K562 (cell line): ENCODE measurements at regions not wholly inside any gene's neighbourhood (a gene's known extent, or its start where the extent isn't known, plus 50 kb on each side); places are given as distances from the start of the nearest gene placed in this dataset.

Source experiments
- ATAC-seq: fragments of 200-7000 bp; cut with Tn5 transposase; 3 replicates; pipeline ENCODE4 v1.9.1; 2020; ENCODE audit warnings: moderate library complexity
- BruUV-seq: library from RNA; stranded (reverse); fragments of 400-500 nt; replicated peaks from 2 replicates; lab custom pipeline; 2021; lab: Mats Ljungman, UMichigan
- CTCF ChIA-PET: fragments of 300-600 bp; formaldehyde crosslinking; extraction: SDS; loops from one replicate; lab custom pipeline; 2021; ENCODE audit warnings: low intra/inter-chr PET ratio; lab: Yijun Ruan, JAX
- POLR2A ChIA-PET: fragments of 300-600, 350-650 bp; sonication (Branson Sonifier 250); formaldehyde crosslinking; extraction: SDS; loops from one replicate; lab custom pipeline; 2021; ENCODE audit warnings: antibody characterized with exemption, inconsistent platforms; lab: Yijun Ruan, JAX
- DNase-seq, 4 experiments: peaks; one replicate each; pipeline versions ENCODE4 v3.0.0 to v3.0.0-alpha.2; 2011 to 2018; ENCODE audit warnings: low spot score in 3 of 4, mixed read lengths in 3 of 4; ENCODE audit errors: extremely low read depth in 1 of 4
- FAIRE-seq: peaks from 2 replicates; lab custom pipeline; 2011; peaks lifted over from hg19 to GRCh38; lab: Jason Lieb, UNC
- H2AFZ ChIP-seq: 2 replicates; pipeline ENCODE4 v1.6.0; 2011; ENCODE audit warnings: low read depth, low read length, control low read depth, inconsistent platforms
- H3K27ac ChIP-seq: fragments of 200-600 bp; 3 replicates; pipeline ENCODE4 v1.8.0; 2011; ENCODE audit warnings: low read depth, mild to moderate bottlenecking, control low read depth, inconsistent platforms, low read length, moderate library complexity, mixed read lengths; ENCODE audit errors: extremely low read depth
- H3K27me3 ChIP-seq, 2 experiments: fragments of 300-600 bp in 1 of 2; 2 replicates in 1 of 2; 3 replicates in 1 of 2; pipeline versions ENCODE4 v1.6.0 to v1.8.0; 2011; ENCODE audit warnings: inconsistent platforms in 2 of 2, low read length in 2 of 2, mild to moderate bottlenecking in 1 of 2, mixed read lengths in 1 of 2, moderate library complexity in 1 of 2; ENCODE audit not compliant: control insufficient read depth in 2 of 2, insufficient read depth in 2 of 2
- H3K36me3 ChIP-seq: fragments of 300-600 bp; 3 replicates; pipeline ENCODE4 v1.8.0; 2011; ENCODE audit warnings: mild to moderate bottlenecking, low read length, inconsistent platforms; ENCODE audit not compliant: control insufficient read depth, insufficient read depth
- H3K4me1 ChIP-seq, 2 experiments: fragments of 200-600 bp in 1 of 2; replicated peaks in 1 of 2; 2 replicates in 1 of 2; 3 replicates in 1 of 2; pipeline versions ENCODE4 v1.5.1 to v1.8.0; 2011; ENCODE audit warnings: inconsistent platforms in 2 of 2, low read length in 2 of 2, mild to moderate bottlenecking in 1 of 2, mixed read lengths in 1 of 2, moderate library complexity in 1 of 2; ENCODE audit not compliant: control insufficient read depth in 2 of 2, insufficient read depth in 2 of 2
- H3K4me2 ChIP-seq: 2 replicates; pipeline ENCODE4 v1.6.1; 2011; ENCODE audit warnings: low read length, control low read depth, inconsistent platforms, mixed read lengths; ENCODE audit not compliant: insufficient read depth
- H3K4me3 ChIP-seq: fragments of 200-600 bp; sonication (generic), shearing (Covaris generic); 2 replicates; pipeline ENCODE4 v1.5.1; 2016; ENCODE audit warnings: control low read depth, inconsistent platforms
- H3K79me2 ChIP-seq: fragments of 200-600 bp; 3 replicates; pipeline ENCODE4 v1.8.0; 2011; ENCODE audit warnings: low read length, inconsistent platforms; ENCODE audit not compliant: control insufficient read depth, insufficient read depth
- H3K9ac ChIP-seq, 2 experiments: 2 replicates each; pipeline versions ENCODE4 v1.6.0 to v1.6.1; 2011; ENCODE audit warnings: low read depth in 2 of 2, low read length in 2 of 2, control low read depth in 1 of 2, inconsistent platforms in 1 of 2, mild to moderate bottlenecking in 1 of 2, mixed read lengths in 1 of 2; ENCODE audit not compliant: insufficient read depth in 1 of 2
- H3K9me1 ChIP-seq: one replicate; pipeline ENCODE4 v1.6.0; 2011; ENCODE audit warnings: inconsistent platforms, mild to moderate bottlenecking, low read length, moderate library complexity; ENCODE audit not compliant: control insufficient read depth, insufficient read depth
- H3K9me3 ChIP-seq: replicated peaks from 2 replicates; pipeline ENCODE4 v1.5.1; 2011; ENCODE audit warnings: low read depth, low read length, inconsistent platforms; ENCODE audit not compliant: control insufficient read depth, insufficient read depth
- H4K20me1 ChIP-seq: replicated peaks from 2 replicates; pipeline ENCODE4 v1.6.1; 2011; ENCODE audit warnings: low read length, inconsistent platforms, mixed read lengths; ENCODE audit not compliant: control insufficient read depth, insufficient read depth
- BRF2 ChIP-seq: IDR thresholded peaks from 3 replicates; pipeline ENCODE4 v1.6.1; 2011; ENCODE audit warnings: borderline replicate concordance, mild to moderate bottlenecking; ENCODE audit not compliant: insufficient read length, insufficient read depth
- CXXC5 ChIP-seq: fragments of 250-450 bp; sonication (Bioruptor Pico); IDR thresholded peaks from 2 replicates; pipeline ENCODE4 v1.8.0; 2022; ENCODE audit warnings: inconsistent platforms, mild to moderate bottlenecking, moderate library complexity
- EP300 ChIP-seq: IDR thresholded peaks from 2 replicates; pipeline ENCODE4 v1.6.1; 2012; ENCODE audit warnings: low read length, improper control_type of control experiment
- ILF3 ChIP-seq: fragments of 450-650 bp; IDR thresholded peaks from 2 replicates; pipeline ENCODE4 v1.6.1; 2018; ENCODE audit warnings: antibody characterized with exemption, mild to moderate bottlenecking, moderate library complexity, borderline replicate concordance
- KAT8 ChIP-seq: fragments of 450-650 bp; IDR thresholded peaks from 2 replicates; pipeline ENCODE4 v1.6.1; 2016; ENCODE audit warnings: low read depth, mild to moderate bottlenecking
- MAFK ChIP-seq: IDR thresholded peaks from 2 replicates; pipeline ENCODE4 v1.6.1; 2011; ENCODE audit warnings: low read length, improper control_type of control experiment
- MYBL2 ChIP-seq, 2 experiments: fragments of 450-650 bp in 1 of 2; sonication (generic) in 1 of 2; formaldehyde crosslinking in 1 of 2; IDR thresholded peaks; 2 replicates each; pipeline versions ENCODE4 v1.6.1 to v1.8.1; 2017 to 2022; ENCODE audit warnings: borderline replicate concordance in 1 of 2, inconsistent platforms in 1 of 2, low read depth in 1 of 2, mild to moderate bottlenecking in 1 of 2, missing genetic modification reagents in 1 of 2, moderate library complexity in 1 of 2
- MYNN ChIP-seq, 2 experiments: sonication (generic); formaldehyde crosslinking in 1 of 2; IDR thresholded peaks; 2 replicates each; pipeline versions ENCODE4 v1.5.0 to v1.6.1; 2016 to 2020; ENCODE audit warnings: antibody characterized with exemption in 1 of 2, missing genetic modification reagents in 1 of 2
- NR2C1 ChIP-seq, 2 experiments: fragments of 450-650 bp; IDR thresholded peaks; 2 replicates each; pipeline ENCODE4 v1.6.1; 2017; ENCODE audit warnings: mild to moderate bottlenecking in 2 of 2, antibody characterized with exemption in 1 of 2, inconsistent platforms in 1 of 2, missing compliant biosample characterization in 1 of 2, missing genetic modification characterization in 1 of 2
- POLR2B ChIP-seq: fragments of 450-650 bp; IDR thresholded peaks from 2 replicates; pipeline ENCODE4 v1.6.1; 2018; ENCODE audit warnings: low read depth; ENCODE audit not compliant: partially characterized antibody
- TAF9B ChIP-seq: fragments of 450-650 bp; IDR thresholded peaks from 2 replicates; pipeline ENCODE4 v1.6.1; 2018; ENCODE audit warnings: mild to moderate bottlenecking; ENCODE audit not compliant: partially characterized antibody
- ZKSCAN3 ChIP-seq: fragments of 250-450 bp; sonication (Bioruptor Pico); IDR thresholded peaks from 2 replicates; pipeline ENCODE4 v1.4.0; 2020
- ZNF354B ChIP-seq: fragments of 250-450 bp; sonication (Bioruptor Pico); IDR thresholded peaks from 2 replicates; pipeline ENCODE4 v1.4.0; 2020
- ZNF561 ChIP-seq: fragments of 450-650 bp; formaldehyde crosslinking; conservative IDR thresholded peaks from 2 replicates; pipeline ENCODE4 v1.4.0; 2020; ENCODE audit warnings: mild to moderate bottlenecking, moderate library complexity
- WGBS: fragments of 100-300 bp; shearing (Covaris generic); methylation state at CpG from one replicate; pipeline ENCODE4 v1.1.6; 2016; ENCODE audit warnings: low coverage, mixed read lengths; ENCODE audit not compliant: insufficient coverage; ENCODE audit errors: missing lambda C conversion rate; 5-methylcytosine and 5-hydroxymethylcytosine counted together
- in situ Hi-C: fragments of 300-500 bp; cut with MboI; formaldehyde crosslinking; loops from 4 replicates; pipeline ENCODE4 v1.15.0; 2018; ENCODE audit warnings: inconsistent platforms, mixed read lengths
- intact Hi-C: fragments of 100-400 bp; cut with micrococcal nuclease; formaldehyde crosslinking; loops from 2 replicates; pipeline ENCODE4 v1.14.2; 2022
- TF ChIP-seq, protein P1 (sequence below), 2 experiments: fragments of 450-650 bp; formaldehyde crosslinking in 1 of 2; IDR thresholded peaks; 2 replicates each; pipeline versions ENCODE4 v1.4.0 to v1.6.1; 2014 to 2020; ENCODE audit warnings: mild to moderate bottlenecking in 2 of 2, borderline replicate concordance in 1 of 2, low read depth in 1 of 2

- Histone ChIP-seq H3K9me3 (no peaks in the 10 kb centered on the region), H3K79me2 (no peaks in the 10 kb centered on the region), H3K4me1 (no peaks in the 10 kb centered on the region), H3K4me2 (no peak overlapping the region), H3K36me3 (no peaks in the 10 kb centered on the region), H3K9me1 (no peaks in the 10 kb centered on the region), H3K27me3 (no peaks in the 10 kb centered on the region), H4K20me1 (no peaks in the 10 kb centered on the region; the same call in 1 of the 2 replicates), H3K27ac (no peak overlapping the region), H3K4me3 (no peak overlapping the region), H2AFZ (no peak overlapping the region), H3K9ac (no peak overlapping the region)
- ATAC-seq, result no peak
- CTCF ChIA-PET, result no interaction called here
- POLR2A ChIA-PET, result no interaction called here
- WGBS, result 0% methylated on average over 1 of the region's 1 CpG
- in situ Hi-C loops (no loop called here), intact Hi-C loops (no loop called here)
- no peak for DNase-seq
- FAIRE-seq, result no peak
- BruUV-seq, result no TSS peak
- TF ChIP-seq, protein P1, sequence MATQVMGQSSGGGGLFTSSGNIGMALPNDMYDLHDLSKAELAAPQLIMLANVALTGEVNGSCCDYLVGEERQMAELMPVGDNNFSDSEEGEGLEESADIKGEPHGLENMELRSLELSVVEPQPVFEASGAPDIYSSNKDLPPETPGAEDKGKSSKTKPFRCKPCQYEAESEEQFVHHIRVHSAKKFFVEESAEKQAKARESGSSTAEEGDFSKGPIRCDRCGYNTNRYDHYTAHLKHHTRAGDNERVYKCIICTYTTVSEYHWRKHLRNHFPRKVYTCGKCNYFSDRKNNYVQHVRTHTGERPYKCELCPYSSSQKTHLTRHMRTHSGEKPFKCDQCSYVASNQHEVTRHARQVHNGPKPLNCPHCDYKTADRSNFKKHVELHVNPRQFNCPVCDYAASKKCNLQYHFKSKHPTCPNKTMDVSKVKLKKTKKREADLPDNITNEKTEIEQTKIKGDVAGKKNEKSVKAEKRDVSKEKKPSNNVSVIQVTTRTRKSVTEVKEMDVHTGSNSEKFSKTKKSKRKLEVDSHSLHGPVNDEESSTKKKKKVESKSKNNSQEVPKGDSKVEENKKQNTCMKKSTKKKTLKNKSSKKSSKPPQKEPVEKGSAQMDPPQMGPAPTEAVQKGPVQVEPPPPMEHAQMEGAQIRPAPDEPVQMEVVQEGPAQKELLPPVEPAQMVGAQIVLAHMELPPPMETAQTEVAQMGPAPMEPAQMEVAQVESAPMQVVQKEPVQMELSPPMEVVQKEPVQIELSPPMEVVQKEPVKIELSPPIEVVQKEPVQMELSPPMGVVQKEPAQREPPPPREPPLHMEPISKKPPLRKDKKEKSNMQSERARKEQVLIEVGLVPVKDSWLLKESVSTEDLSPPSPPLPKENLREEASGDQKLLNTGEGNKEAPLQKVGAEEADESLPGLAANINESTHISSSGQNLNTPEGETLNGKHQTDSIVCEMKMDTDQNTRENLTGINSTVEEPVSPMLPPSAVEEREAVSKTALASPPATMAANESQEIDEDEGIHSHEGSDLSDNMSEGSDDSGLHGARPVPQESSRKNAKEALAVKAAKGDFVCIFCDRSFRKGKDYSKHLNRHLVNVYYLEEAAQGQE (IDR thresholded peaks at IDR 0.05; ENCODE audit: borderline replicate concordance), result no peak
- TF ChIP-seq, protein P1 (CRISPR knock-in tag; IDR thresholded peaks at IDR 0.05; ENCODE audit: low read depth), result no peak
- TF ChIP-seq KAT8 (no peak), MYBL2 (IDR thresholded peaks at IDR 0.05; ENCODE audit: low read depth) (no peak), MYBL2 (CRISPR knock-in tag; IDR thresholded peaks at IDR 0.05; ENCODE audit: borderline replicate concordance) (no peak), ZKSCAN3 (CRISPR knock-in tag) (no peak), EP300 (no peak), MYNN (IDR thresholded peaks at IDR 0.05) (no peak), MYNN (CRISPR knock-in tag; IDR thresholded peaks at IDR 0.05) (no peak), CXXC5 (CRISPR knock-in tag) (no peak), TAF9B (no peak), ZNF354B (no peak), NR2C1 (IDR thresholded peaks at IDR 0.05) (no peak), NR2C1 (tag; IDR thresholded peaks at IDR 0.05) (no peak), ILF3 (no peak), ZNF561 (CRISPR knock-in tag) (no peak), BRF2 (no peak), MAFK (no peak), POLR2B (no peak)
These were observed 102.2 kb downstream of the OR13H1 start for GRCh38 chrX:131646106-131646505.
